ENCODE measurements at regions not wholly inside any gene's neighbourhood (a gene's known extent, or its start where the extent isn't known, plus 50 kb on each side); places are given as distances from the start of the nearest gene placed in this dataset.

DNA sequence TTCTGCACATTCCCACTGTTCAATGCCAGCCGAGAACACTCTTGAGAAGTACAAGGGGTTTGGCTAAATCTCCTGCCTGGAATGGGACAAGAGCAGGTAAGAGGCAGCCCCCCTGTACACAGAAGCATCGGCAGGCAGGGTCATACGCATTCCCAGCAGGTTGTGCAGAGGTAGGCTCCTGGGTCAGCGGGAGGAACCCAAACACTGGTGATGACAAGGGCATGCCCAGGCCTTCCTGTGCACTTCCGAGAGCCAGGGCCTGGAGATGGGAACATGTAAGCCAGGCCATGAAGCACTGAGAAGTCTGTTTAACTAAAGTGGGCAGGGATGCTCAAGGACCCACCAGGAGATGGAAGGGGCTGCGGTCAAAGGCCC, 130.3 kb upstream of the CHST15 start:
- TF ChIP-seq, protein P1, sequence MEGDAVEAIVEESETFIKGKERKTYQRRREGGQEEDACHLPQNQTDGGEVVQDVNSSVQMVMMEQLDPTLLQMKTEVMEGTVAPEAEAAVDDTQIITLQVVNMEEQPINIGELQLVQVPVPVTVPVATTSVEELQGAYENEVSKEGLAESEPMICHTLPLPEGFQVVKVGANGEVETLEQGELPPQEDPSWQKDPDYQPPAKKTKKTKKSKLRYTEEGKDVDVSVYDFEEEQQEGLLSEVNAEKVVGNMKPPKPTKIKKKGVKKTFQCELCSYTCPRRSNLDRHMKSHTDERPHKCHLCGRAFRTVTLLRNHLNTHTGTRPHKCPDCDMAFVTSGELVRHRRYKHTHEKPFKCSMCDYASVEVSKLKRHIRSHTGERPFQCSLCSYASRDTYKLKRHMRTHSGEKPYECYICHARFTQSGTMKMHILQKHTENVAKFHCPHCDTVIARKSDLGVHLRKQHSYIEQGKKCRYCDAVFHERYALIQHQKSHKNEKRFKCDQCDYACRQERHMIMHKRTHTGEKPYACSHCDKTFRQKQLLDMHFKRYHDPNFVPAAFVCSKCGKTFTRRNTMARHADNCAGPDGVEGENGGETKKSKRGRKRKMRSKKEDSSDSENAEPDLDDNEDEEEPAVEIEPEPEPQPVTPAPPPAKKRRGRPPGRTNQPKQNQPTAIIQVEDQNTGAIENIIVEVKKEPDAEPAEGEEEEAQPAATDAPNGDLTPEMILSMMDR (IDR thresholded peaks at IDR 0.05): no peak
- no peak for DNase-seq
- ATAC-seq: no peak
- no peaks in the 10 kb centered on the region for H3K36me3 ChIP-seq (ENCODE audit: control insufficient read depth, insufficient read depth, low read length)
- Mint-ChIP-seq H3K4me3 (no peak overlapping the region), H3K36me3 (no peaks in the 10 kb centered on the region), H3K27ac (no peak overlapping the region), H3K9me3 (no peaks in the 10 kb centered on the region), H3K27me3 (ENCODE audit: low read depth in 2 of 2) (peaks cover 0 to 2% of the 10 kb centered on the region in 2 donors), H3K4me1 (peaks cover 36 to 39% of the 10 kb centered on the region in 2 donors)
- H3K4me3 ChIP-seq (ENCODE audit: low read length): no peak overlapping the region
- whole genome bisulfite sequencing (ENCODE audit: insufficient coverage): 95% methylated on average over 6 of the region's 6 CpGs
- no peaks in the 10 kb centered on the region for H3K9me3 ChIP-seq (ENCODE audit: control insufficient read depth, insufficient read depth, low read length)
- H3K4me1 ChIP-seq (ENCODE audit: control insufficient read depth, insufficient read depth, low read length): peaks cover 24% of the 10 kb centered on the region
- no peaks in the 10 kb centered on the region for H3K27me3 ChIP-seq (ENCODE audit: control insufficient read depth, insufficient read depth, low read length)
- no peak overlapping the region for H3K27ac ChIP-seq (ENCODE audit: low read length)
- intact Hi-C loops (cut with micrococcal nuclease): no loop called here

DNA sequence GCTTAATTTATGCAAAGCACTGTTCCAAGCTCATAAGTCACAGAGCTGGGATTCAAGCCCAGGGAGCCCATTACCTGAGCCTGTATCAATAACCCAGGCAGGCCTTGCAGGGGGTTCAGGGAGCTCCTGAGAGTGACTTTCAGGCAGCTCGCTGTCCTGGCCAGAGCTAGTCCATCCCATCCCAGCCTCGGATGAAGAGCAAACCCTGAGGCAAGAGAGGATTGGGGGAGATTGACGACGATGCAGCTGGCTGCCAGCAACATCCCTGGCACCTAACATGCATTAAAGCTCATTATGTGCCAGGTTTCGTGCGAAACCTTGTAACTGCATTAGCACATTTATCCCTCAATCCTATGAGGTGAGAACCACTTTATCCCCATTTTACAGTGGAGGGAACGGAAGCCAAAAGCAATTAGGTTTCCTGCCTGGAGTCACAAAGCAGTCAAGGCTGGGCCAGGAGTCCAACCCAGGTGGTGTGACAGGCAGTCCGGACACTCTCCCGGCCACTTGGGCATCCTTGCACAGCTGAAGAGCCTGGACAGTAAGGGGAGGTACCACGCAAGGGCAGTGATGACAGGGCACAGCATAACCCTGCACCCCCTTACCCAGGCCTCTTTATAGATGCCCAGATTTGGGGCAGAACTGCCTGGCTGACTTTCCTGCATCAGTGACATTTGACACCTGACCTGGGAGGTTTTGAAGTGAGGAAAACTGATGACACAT, 129.8 kb upstream of the CHST15 start:
- no peaks in the 10 kb centered on the region for H3K9me3 ChIP-seq (ENCODE audit: control insufficient read depth, insufficient read depth, low read length)
- no peaks in the 10 kb centered on the region for H3K27me3 ChIP-seq (ENCODE audit: control insufficient read depth, insufficient read depth, low read length)
- no peak overlapping the region for H3K27ac ChIP-seq (ENCODE audit: low read length)
- H3K27me3 Mint-ChIP-seq (ENCODE audit: low read depth in 2 of 2): peaks cover 0 to 2% of the 10 kb centered on the region in 2 donors
- H3K4me1 Mint-ChIP-seq: peaks cover 36 to 39% of the 10 kb centered on the region in 2 donors
- no peak overlapping the region for H3K4me3 ChIP-seq (ENCODE audit: low read length)
- H3K4me1 ChIP-seq (ENCODE audit: control insufficient read depth, insufficient read depth, low read length): peaks cover 24% of the 10 kb centered on the region
- TF ChIP-seq, protein P1 (IDR thresholded peaks at IDR 0.05): no peak
- no peak overlapping the region for H3K27ac Mint-ChIP-seq
- ATAC-seq (peak in 1 of 3 donors; percentile 29), DNase-seq (no peak)
- intact Hi-C loops (cut with micrococcal nuclease): no loop called here
- H3K36me3 ChIP-seq (ENCODE audit: control insufficient read depth, insufficient read depth, low read length): no peaks in the 10 kb centered on the region
- H3K36me3 Mint-ChIP-seq: no peaks in the 10 kb centered on the region
- H3K9me3 Mint-ChIP-seq: no peaks in the 10 kb centered on the region
- no peak overlapping the region for H3K4me3 Mint-ChIP-seq
- 96% methylated on average over 9 of the region's 10 CpGs for WGBS (ENCODE audit: insufficient coverage)

DNA sequence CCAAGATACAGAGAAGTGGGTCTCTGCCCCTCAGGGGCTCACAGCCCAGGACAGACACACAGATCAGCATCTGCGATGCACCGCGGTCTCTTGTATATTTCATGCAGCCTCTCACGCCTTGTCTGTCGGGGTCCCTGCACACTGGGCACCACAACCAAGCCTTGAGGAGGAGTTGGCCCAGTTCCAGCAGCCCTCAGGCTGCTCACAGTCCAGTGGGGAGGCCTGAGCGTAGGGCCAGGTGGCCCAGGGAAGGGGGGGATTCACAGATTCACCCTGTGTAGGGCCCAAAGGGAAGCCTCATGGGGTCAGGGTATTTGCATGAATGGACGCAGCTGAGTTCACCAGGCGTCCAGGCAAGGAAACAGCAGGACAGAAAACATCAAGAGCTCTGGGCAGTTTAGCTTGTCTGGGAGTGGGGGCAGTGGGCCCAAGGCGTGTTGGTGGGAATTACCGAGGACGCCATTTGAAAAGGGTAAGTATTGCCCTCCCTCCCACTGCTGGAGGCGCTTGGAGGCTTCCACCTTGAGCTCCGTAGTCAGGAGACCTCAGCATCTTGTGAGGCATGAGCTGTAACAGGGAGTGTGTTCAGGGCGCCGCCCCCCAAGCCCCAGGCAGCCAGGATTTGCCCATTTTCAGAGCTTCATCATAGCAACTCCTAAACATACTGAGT, 129.1 kb upstream of the CHST15 start:
- peaks cover 32 to 35% of the 10 kb centered on the region in 2 donors for H3K4me1 Mint-ChIP-seq

More for the DNA sequence above, 129.1 kb upstream of the CHST15 start:
- intact Hi-C loops (cut with micrococcal nuclease): no loop called here
- Mint-ChIP-seq H3K27me3 (ENCODE audit: low read depth in 2 of 2) (peaks cover 0 to 2% of the 10 kb centered on the region in 2 donors), H3K36me3 (no peaks in the 10 kb centered on the region), H3K4me3 (peak overlapping the region; percentile 21), H3K9me3 (no peaks in the 10 kb centered on the region), H3K27ac (no peak overlapping the region)
- peaks cover 24% of the 10 kb centered on the region for H3K4me1 ChIP-seq (ENCODE audit: control insufficient read depth, insufficient read depth, low read length)
- WGBS (ENCODE audit: insufficient coverage): 75% methylated on average over 15 of the region's 15 CpGs
- H3K27ac ChIP-seq (ENCODE audit: low read length): no peak overlapping the region
- ATAC-seq (no peak), DNase-seq (no peak)
- TF ChIP-seq, protein P1 (IDR thresholded peaks at IDR 0.05): no peak
- no peaks in the 10 kb centered on the region for H3K27me3 ChIP-seq (ENCODE audit: control insufficient read depth, insufficient read depth, low read length)
- H3K36me3 ChIP-seq (ENCODE audit: control insufficient read depth, insufficient read depth, low read length): no peaks in the 10 kb centered on the region
- no peak overlapping the region for H3K4me3 ChIP-seq (ENCODE audit: low read length)
- H3K9me3 ChIP-seq (ENCODE audit: control insufficient read depth, insufficient read depth, low read length): no peaks in the 10 kb centered on the region
